IPS DF 6.9 (cell line): ENCODE measurements at regions not wholly inside any gene's neighbourhood (a gene's known extent, or its start where the extent isn't known, plus 50 kb on each side); places are given as distances from the start of the nearest gene placed in this dataset.

Source experiments
- DNase-seq: peaks from one replicate; pipeline ENCODE4 v3.0.0-alpha.2; 2013; ENCODE audit warnings: low read depth, low spot score
- H3K27ac ChIP-seq: one replicate; pipeline ENCODE4 v1.5.1; 2013; ENCODE audit warnings: low read length, control low read depth
- H3K27me3 ChIP-seq: 2 replicates; pipeline ENCODE4 v1.6.1; 2013; ENCODE audit warnings: mild to moderate bottlenecking, low read length; ENCODE audit not compliant: control insufficient read depth, insufficient read depth
- H3K36me3 ChIP-seq: 2 replicates; pipeline ENCODE4 v1.6.1; 2013; ENCODE audit warnings: low read length; ENCODE audit not compliant: control insufficient read depth, insufficient read depth
- H3K4me1 ChIP-seq: 2 replicates; pipeline ENCODE4 v1.6.1; 2013; ENCODE audit warnings: low read length; ENCODE audit not compliant: control insufficient read depth, insufficient read depth
- H3K4me3 ChIP-seq: 2 replicates; pipeline ENCODE4 v1.5.1; 2013; ENCODE audit warnings: mild to moderate bottlenecking, low read length
- H3K9me3 ChIP-seq: 2 replicates; pipeline ENCODE4 v1.6.1; 2013; ENCODE audit warnings: low read length, inconsistent platforms; ENCODE audit not compliant: control insufficient read depth, insufficient read depth
- WGBS: extraction: QIAGEN DNeasy Blood & Tissue Kit; methylation state at CpG from one replicate; pipeline ENCODE4 v1.1.7; 2013; ENCODE audit warnings: mixed read lengths, missing lambda C conversion rate; ENCODE audit not compliant: insufficient read length, insufficient coverage; 5-methylcytosine and 5-hydroxymethylcytosine counted together

- no peaks in the 10 kb centered on the region for H3K4me1 ChIP-seq
- WGBS, result no CpG with 5 or more reads among the region's 1 CpG
- no peaks in the 10 kb centered on the region for H3K36me3 ChIP-seq
- no peak overlapping the region for H3K27ac ChIP-seq
- no peak for DNase-seq
- H3K9me3 ChIP-seq, result no peaks in the 10 kb centered on the region
- H3K4me3 ChIP-seq, result no peak overlapping the region
- H3K27me3 ChIP-seq, result no peaks in the 10 kb centered on the region
Observed at GRCh38 chr14:25557466-25557865, 507.5 kb upstream of the STXBP6 start.

GRCh38 chr14:25552826-25553225 lies 502.9 kb upstream of the STXBP6 start:
- WGBS, result no CpG with 5 or more reads among the region's 2 CpGs
- no peaks in the 10 kb centered on the region for H3K9me3 ChIP-seq
- no peaks in the 10 kb centered on the region for H3K36me3 ChIP-seq
- H3K4me3 ChIP-seq, result no peak overlapping the region
- H3K27me3 ChIP-seq, result no peaks in the 10 kb centered on the region
- H3K27ac ChIP-seq, result no peak overlapping the region
- H3K4me1 ChIP-seq, result no peaks in the 10 kb centered on the region
- no peak for DNase-seq

- Histone ChIP-seq H3K9me3 (no peaks in the 10 kb centered on the region), H3K27me3 (no peaks in the 10 kb centered on the region), H3K4me3 (no peak overlapping the region), H3K36me3 (no peaks in the 10 kb centered on the region), H3K27ac (no peak overlapping the region), H3K4me1 (no peaks in the 10 kb centered on the region)
- no peak for DNase-seq
- no CpG with 5 or more reads among the region's 3 CpGs for WGBS
Observed at GRCh38 chr14:25551674-25552073, 501.7 kb upstream of the STXBP6 start.

- 100% methylated on average over 1 of the region's 2 CpGs for WGBS
- no peaks in the 10 kb centered on the region for H3K36me3 ChIP-seq
- no peaks in the 10 kb centered on the region for H3K9me3 ChIP-seq
- H3K27ac ChIP-seq, result no peak overlapping the region
- no peaks in the 10 kb centered on the region for H3K4me1 ChIP-seq
- no peak for DNase-seq
- no peak overlapping the region for H3K4me3 ChIP-seq
- H3K27me3 ChIP-seq, result no peaks in the 10 kb centered on the region
Observed at GRCh38 chr14:25546826-25547225, 496.9 kb upstream of the STXBP6 start.

- no peak overlapping the region for H3K27ac ChIP-seq
- no peaks in the 10 kb centered on the region for H3K9me3 ChIP-seq
- no peak for DNase-seq
- no peaks in the 10 kb centered on the region for H3K4me1 ChIP-seq
- H3K36me3 ChIP-seq, result no peaks in the 10 kb centered on the region
- no peak overlapping the region for H3K4me3 ChIP-seq
- no CpG with 5 or more reads among the region's 2 CpGs for WGBS
- no peaks in the 10 kb centered on the region for H3K27me3 ChIP-seq
Observed at GRCh38 chr14:25537846-25538455, 488.0 kb upstream of the STXBP6 start.

DNA sequence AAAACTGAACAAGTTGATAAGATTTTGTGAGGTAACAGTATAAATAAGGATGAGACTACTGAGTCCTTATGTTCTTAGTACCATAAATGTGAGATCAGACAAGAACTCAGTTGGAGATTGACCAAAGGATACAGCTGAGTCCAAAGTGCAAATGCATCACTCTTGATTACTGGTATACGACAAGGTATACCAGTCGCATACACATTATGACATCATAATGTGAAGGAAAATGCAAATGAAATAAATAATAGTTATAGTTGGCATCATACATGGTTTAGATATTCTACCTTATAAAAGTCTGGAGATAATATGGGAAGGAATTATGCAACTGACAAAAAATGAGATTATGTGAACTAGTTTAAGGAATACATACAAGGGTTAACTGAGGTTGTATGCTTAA lies 476.3 kb upstream of the STXBP6 start:
- Histone ChIP-seq H3K36me3 (no peaks in the 10 kb centered on the region), H3K9me3 (no peaks in the 10 kb centered on the region), H3K27me3 (no peaks in the 10 kb centered on the region), H3K4me3 (no peak overlapping the region), H3K27ac (no peak overlapping the region), H3K4me1 (no peaks in the 10 kb centered on the region)
- no CpG with 5 or more reads among the region's 2 CpGs for WGBS
- no peak for DNase-seq

GRCh38 chr14:25522926-25523325 lies 473.0 kb upstream of the STXBP6 start:
- Histone ChIP-seq H3K9me3 (no peaks in the 10 kb centered on the region), H3K4me3 (no peak overlapping the region), H3K27ac (no peak overlapping the region), H3K36me3 (no peaks in the 10 kb centered on the region), H3K27me3 (no peaks in the 10 kb centered on the region), H3K4me1 (no peaks in the 10 kb centered on the region)
- whole genome bisulfite sequencing, result no CpG with 5 or more reads among the region's 2 CpGs
- no peak for DNase-seq

- DNase-seq, result no peak
- Histone ChIP-seq H3K27me3 (no peaks in the 10 kb centered on the region), H3K36me3 (no peaks in the 10 kb centered on the region), H3K4me3 (no peak overlapping the region), H3K27ac (no peak overlapping the region), H3K4me1 (no peaks in the 10 kb centered on the region), H3K9me3 (no peaks in the 10 kb centered on the region)
- 100% methylated on average over 1 of the region's 6 CpGs for WGBS
Observed at GRCh38 chr14:25522116-25522515, 472.2 kb upstream of the STXBP6 start.

- H3K9me3 ChIP-seq, result no peaks in the 10 kb centered on the region
- no CpG with 5 or more reads among the region's 2 CpGs for WGBS
- no peaks in the 10 kb centered on the region for H3K36me3 ChIP-seq
- no peak overlapping the region for H3K27ac ChIP-seq
- H3K27me3 ChIP-seq, result no peaks in the 10 kb centered on the region
- no peaks in the 10 kb centered on the region for H3K4me1 ChIP-seq
- no peak for DNase-seq
- H3K4me3 ChIP-seq, result no peak overlapping the region
Observed at GRCh38 chr14:25521616-25522015, 471.7 kb upstream of the STXBP6 start.

GRCh38 chr14:25520821-25521220 lies 470.9 kb upstream of the STXBP6 start:
- Histone ChIP-seq H3K36me3 (no peaks in the 10 kb centered on the region), H3K9me3 (no peaks in the 10 kb centered on the region), H3K27me3 (no peaks in the 10 kb centered on the region), H3K4me1 (no peaks in the 10 kb centered on the region), H3K4me3 (no peak overlapping the region), H3K27ac (no peak overlapping the region)
- no peak for DNase-seq
- WGBS, result no CpG with 5 or more reads among the region's 13 CpGs

GRCh38 chr14:25518364-25518763 lies 468.4 kb upstream of the STXBP6 start:
- H3K9me3 ChIP-seq, result no peaks in the 10 kb centered on the region
- no peak overlapping the region for H3K27ac ChIP-seq
- no peaks in the 10 kb centered on the region for H3K4me1 ChIP-seq
- no peak for DNase-seq
- H3K4me3 ChIP-seq, result no peak overlapping the region
- H3K27me3 ChIP-seq, result no peaks in the 10 kb centered on the region
- H3K36me3 ChIP-seq, result no peaks in the 10 kb centered on the region
